GM06990 (cell line): ENCODE measurements at regions not wholly inside any gene's neighbourhood (a gene's known extent, or its start where the extent isn't known, plus 50 kb on each side); places are given as distances from the start of the nearest gene placed in this dataset.
"Not testable (repeated sequence)": the region's sequence is repeated elsewhere in the genome, so short reads cannot be mapped to it uniquely, and the experiment has no call there.

Source experiments
- DNase-seq: peaks from one replicate; pipeline ENCODE4 v3.0.0-alpha.2; 2011; ENCODE audit not compliant: insufficient read length; ENCODE audit errors: extremely low read depth
- H3K27me3 ChIP-seq: replicated peaks from 2 replicates; pipeline ENCODE4 v1.6.0; 2011; ENCODE audit warnings: low read length; ENCODE audit not compliant: control insufficient read depth, insufficient read depth
- H3K36me3 ChIP-seq: 2 replicates; pipeline ENCODE4 v1.5.1; 2011; ENCODE audit warnings: low read length; ENCODE audit not compliant: control insufficient read depth, insufficient read depth
- H3K4me3 ChIP-seq: replicated peaks from 2 replicates; pipeline ENCODE4 v1.5.1; 2011; ENCODE audit warnings: low read depth, mild to moderate bottlenecking, control low read depth, low read length
- TF ChIP-seq, protein P1 (sequence below): IDR thresholded peaks from 2 replicates; pipeline ENCODE4 v1.5.1; 2011; ENCODE audit warnings: low read length, control low read depth, mild to moderate bottlenecking, inconsistent platforms; ENCODE audit not compliant: insufficient read depth, poor library complexity, severe bottlenecking

DNA sequence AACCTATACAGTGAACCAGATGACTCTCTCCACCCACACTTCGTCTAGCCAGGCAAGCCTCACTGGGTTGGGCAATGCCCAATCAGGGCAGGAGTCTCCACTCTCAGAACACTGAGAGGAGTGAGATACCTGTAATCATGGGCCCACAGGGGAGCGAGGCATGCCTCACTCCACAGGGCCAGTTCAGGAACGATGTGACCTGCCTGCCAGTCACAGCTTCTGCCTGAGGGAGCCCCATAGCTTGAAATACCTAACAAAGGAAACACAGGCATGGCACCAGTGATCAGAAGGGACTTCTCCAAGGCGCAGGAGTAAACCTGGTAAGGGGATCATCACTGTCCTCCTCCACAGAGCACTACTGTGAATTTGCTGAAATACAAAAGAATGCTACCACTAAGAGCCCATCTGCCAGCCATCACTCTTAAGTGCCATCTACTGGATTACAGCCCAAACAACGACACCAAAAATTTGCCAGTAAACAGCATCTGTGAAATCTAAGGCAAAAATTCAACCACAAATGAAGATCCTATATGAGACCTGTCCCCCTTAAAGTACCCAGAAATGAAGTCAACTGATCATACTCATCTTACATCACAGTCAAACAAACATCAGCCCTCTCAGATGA, 689.9 kb upstream of the SEMA6D start:
- Histone ChIP-seq H3K36me3 (no peaks in the 10 kb centered on the region), H3K4me3 (no peak overlapping the region), H3K27me3 (no peaks in the 10 kb centered on the region)
- TF ChIP-seq, protein P1, sequence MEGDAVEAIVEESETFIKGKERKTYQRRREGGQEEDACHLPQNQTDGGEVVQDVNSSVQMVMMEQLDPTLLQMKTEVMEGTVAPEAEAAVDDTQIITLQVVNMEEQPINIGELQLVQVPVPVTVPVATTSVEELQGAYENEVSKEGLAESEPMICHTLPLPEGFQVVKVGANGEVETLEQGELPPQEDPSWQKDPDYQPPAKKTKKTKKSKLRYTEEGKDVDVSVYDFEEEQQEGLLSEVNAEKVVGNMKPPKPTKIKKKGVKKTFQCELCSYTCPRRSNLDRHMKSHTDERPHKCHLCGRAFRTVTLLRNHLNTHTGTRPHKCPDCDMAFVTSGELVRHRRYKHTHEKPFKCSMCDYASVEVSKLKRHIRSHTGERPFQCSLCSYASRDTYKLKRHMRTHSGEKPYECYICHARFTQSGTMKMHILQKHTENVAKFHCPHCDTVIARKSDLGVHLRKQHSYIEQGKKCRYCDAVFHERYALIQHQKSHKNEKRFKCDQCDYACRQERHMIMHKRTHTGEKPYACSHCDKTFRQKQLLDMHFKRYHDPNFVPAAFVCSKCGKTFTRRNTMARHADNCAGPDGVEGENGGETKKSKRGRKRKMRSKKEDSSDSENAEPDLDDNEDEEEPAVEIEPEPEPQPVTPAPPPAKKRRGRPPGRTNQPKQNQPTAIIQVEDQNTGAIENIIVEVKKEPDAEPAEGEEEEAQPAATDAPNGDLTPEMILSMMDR: peak; percentile 26
- DNase-seq: no peak

DNA sequence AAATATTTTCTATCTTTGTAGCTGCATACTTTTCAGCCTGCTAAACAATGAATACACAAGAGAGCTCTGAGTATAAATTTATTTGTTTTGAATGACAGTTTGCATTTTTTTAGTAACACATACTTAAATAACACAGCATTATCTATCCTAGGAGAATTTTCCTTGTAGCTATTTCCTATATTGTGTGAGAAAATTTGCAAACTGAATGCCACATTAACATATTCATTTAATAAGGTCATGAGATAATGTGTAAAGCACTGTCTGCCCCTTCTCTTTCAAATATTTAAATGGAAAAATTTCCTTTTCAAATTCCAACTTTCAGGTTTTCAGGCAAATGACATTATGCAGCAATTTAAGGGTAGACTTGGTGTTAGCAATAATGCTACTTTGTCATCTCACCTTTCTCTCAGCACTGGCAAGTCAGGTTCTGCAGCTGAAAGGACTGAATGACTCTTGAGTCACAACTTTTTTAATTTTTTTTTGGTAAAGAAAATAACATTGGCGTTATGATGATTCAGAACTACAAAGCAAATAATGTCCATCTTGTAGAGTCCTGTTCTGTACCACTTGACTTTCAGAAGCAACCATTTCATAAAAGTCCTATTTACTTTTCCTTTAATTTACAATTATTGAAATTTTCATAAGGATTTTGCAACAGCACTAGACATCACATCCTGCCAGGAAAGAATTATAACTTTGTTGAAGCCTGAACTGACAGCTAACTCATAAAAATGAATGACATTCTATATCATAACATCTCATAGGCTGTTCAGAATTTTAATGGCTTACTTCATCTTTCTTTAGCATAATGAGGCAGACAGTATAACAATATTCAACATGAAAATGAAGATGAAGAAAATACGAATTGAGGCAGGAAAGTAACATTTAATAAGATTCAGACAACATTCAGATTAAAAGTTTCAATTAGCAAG, 681.6 kb upstream of the SEMA6D start:
- H3K27me3 ChIP-seq: no peaks in the 10 kb centered on the region
- TF ChIP-seq, protein P1: no peak
- no peaks in the 10 kb centered on the region for H3K36me3 ChIP-seq
- DNase-seq: no peak
- H3K4me3 ChIP-seq: no peak overlapping the region

DNA sequence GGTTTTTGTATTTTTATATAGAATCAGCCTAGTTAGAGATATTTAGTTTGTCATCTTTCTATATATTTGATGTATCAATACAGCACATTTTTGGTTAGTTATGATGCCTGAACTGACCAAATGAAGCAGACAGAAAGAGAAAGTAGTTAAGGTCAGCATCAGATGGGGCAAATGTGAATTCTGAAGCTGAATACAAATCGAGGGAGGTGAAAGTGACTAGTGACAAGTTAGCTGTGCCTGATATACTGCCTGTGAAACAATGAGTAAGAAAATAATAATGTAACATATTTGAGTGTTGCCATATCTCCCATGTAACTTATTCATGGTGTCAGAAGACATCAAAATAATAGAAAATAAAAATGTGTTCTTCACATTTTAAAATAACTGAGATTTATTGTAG, 680.3 kb upstream of the SEMA6D start:
- no peaks in the 10 kb centered on the region for H3K36me3 ChIP-seq
- TF ChIP-seq, protein P1: no peak

DNA sequence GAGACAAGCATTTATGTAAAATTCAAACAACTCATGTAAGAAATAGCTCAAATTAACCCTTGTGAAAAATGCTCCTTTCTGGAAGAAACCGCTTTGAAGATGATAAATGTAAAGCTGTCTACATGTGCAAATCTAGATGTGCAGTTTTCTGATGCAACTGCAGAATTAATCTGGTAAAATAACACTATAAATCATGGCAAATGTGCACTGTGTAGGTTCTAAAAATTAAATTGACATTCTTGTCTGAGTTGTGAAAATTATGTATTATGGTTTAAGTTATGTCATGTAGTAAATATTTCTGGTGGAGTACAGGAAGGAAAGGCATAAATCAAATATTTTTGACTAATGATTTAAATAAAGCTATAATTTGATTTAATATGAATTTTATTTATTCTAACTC, 678.1 kb upstream of the SEMA6D start:
- no peaks in the 10 kb centered on the region for H3K27me3 ChIP-seq
- no peak overlapping the region for H3K4me3 ChIP-seq
- no peak for DNase-seq
- no peaks in the 10 kb centered on the region for H3K36me3 ChIP-seq
- TF ChIP-seq, protein P1: no peak

More for the DNA sequence above, 680.3 kb upstream of the SEMA6D start:
- H3K4me3 ChIP-seq: no peak overlapping the region
- no peak for DNase-seq
- no peaks in the 10 kb centered on the region for H3K27me3 ChIP-seq

DNA sequence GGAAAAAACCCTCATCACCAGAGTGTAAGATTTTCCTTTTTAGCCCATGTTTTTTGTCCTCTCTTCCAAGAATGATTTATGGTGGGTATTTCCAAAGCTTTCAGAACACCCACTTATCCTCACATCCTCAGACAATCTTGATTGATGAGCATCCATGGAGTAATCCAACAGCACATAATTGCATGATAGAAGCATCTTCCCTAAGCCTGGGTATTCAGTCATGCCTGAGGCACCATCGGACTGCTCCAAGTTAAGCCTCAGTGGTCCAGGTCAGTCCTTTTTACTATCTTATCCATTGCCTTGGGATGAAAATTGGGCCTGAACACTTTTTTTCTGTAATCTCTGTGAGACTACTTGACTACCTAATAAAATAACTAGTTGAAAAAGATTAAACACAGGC, 676.0 kb upstream of the SEMA6D start:
- no peaks in the 10 kb centered on the region for H3K27me3 ChIP-seq
- TF ChIP-seq, protein P1: no peak
- no peak for DNase-seq
- H3K4me3 ChIP-seq: no peak overlapping the region
- H3K36me3 ChIP-seq: no peaks in the 10 kb centered on the region

DNA sequence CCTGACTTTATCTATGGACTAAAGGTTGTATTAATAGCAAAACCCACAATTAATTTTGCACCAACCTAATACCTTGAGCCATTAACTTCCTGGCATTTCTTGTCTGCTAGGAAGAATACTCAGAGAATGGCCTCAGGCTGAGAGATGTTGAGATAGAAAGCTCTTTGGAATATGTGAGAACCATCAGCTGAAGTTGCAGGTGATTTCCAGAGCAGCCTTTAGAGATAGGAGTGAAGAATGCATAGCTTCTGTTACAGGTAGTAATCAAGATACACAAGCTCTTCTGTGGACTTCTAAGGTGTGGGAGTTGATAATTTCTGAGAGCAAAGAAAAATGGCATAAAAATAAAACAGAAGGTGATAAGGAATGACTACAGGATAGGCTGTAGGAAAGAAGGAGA, 669.3 kb upstream of the SEMA6D start:
- not testable (repeated sequence) for H3K27me3 ChIP-seq, DNase-seq, H3K4me3 ChIP-seq, H3K36me3 ChIP-seq
